ENCODE measurements at regions not wholly inside any gene's neighbourhood (a gene's known extent, or its start where the extent isn't known, plus 50 kb on each side); places are given as distances from the start of the nearest gene placed in this dataset.

- Histone ChIP-seq H3K27me3 (no peaks in the 10 kb centered on the region), H3K9me2 (replicated peaks; ENCODE audit: insufficient read depth) (no peaks in the 10 kb centered on the region), H3K9me3 (ENCODE audit: low read depth) (no peaks in the 10 kb centered on the region), H3K4me1 (ENCODE audit: insufficient read depth) (peaks cover 6% of the 10 kb centered on the region), H3K4me3 (no peak overlapping the region), H3K4me2 (no peak overlapping the region), H3K27ac (no peak overlapping the region), H3K36me3 (replicated peaks; ENCODE audit: insufficient read depth, low read depth) (no peaks in the 10 kb centered on the region), H2AFZ (no peak overlapping the region), H3K79me2 (no peaks in the 10 kb centered on the region), H4K20me1 (ENCODE audit: insufficient read depth, poor library complexity, severe bottlenecking) (no peaks in the 10 kb centered on the region)
- no peak for TF ChIP-seq EZH2 (IDR thresholded peaks at IDR 0.05; ENCODE audit: borderline replicate concordance)
- no peak for TF ChIP-seq EZH2phosphoT487 (IDR thresholded peaks at IDR 0.05; ENCODE audit: low read depth, severe bottlenecking, unreplicated experiment)
- TF ChIP-seq, protein P1, sequence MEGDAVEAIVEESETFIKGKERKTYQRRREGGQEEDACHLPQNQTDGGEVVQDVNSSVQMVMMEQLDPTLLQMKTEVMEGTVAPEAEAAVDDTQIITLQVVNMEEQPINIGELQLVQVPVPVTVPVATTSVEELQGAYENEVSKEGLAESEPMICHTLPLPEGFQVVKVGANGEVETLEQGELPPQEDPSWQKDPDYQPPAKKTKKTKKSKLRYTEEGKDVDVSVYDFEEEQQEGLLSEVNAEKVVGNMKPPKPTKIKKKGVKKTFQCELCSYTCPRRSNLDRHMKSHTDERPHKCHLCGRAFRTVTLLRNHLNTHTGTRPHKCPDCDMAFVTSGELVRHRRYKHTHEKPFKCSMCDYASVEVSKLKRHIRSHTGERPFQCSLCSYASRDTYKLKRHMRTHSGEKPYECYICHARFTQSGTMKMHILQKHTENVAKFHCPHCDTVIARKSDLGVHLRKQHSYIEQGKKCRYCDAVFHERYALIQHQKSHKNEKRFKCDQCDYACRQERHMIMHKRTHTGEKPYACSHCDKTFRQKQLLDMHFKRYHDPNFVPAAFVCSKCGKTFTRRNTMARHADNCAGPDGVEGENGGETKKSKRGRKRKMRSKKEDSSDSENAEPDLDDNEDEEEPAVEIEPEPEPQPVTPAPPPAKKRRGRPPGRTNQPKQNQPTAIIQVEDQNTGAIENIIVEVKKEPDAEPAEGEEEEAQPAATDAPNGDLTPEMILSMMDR (IDR thresholded peaks at IDR 0.05; ENCODE audit: poor library complexity), result no peak
- 46% methylated on average over 2 of the region's 2 CpGs for WGBS (ENCODE audit: low lambda C conversion rate, missing lambda C conversion rate)
- DNase-seq (ENCODE audit: low spot score), result no peak
Measured at GRCh38 chr16:65644821-65645220, 523.0 kb upstream of the CDH11 start.

GRCh38 chr16:65641762-65642289 lies 520.0 kb upstream of the CDH11 start:
- H3K4me1 ChIP-seq (ENCODE audit: insufficient read depth), result peaks cover 6% of the 10 kb centered on the region
- H3K4me3 ChIP-seq, result no peak overlapping the region
- H3K4me2 ChIP-seq, result no peak overlapping the region
- TF ChIP-seq, protein P1 (IDR thresholded peaks at IDR 0.05; ENCODE audit: poor library complexity), result no peak
- no peak for TF ChIP-seq EZH2 (IDR thresholded peaks at IDR 0.05; ENCODE audit: borderline replicate concordance)
- no peak for TF ChIP-seq EZH2phosphoT487 (IDR thresholded peaks at IDR 0.05; ENCODE audit: low read depth, severe bottlenecking, unreplicated experiment)
- no peaks in the 10 kb centered on the region for H3K79me2 ChIP-seq
- no peaks in the 10 kb centered on the region for H4K20me1 ChIP-seq (ENCODE audit: insufficient read depth, poor library complexity, severe bottlenecking)
- H3K36me3 ChIP-seq (replicated peaks; ENCODE audit: insufficient read depth, low read depth), result no peaks in the 10 kb centered on the region
- H3K27me3 ChIP-seq, result no peaks in the 10 kb centered on the region
- H3K9me3 ChIP-seq (ENCODE audit: low read depth), result no peaks in the 10 kb centered on the region
- WGBS (ENCODE audit: low lambda C conversion rate, missing lambda C conversion rate), result 71% methylated on average over 3 of the region's 3 CpGs
- no peak overlapping the region for H3K27ac ChIP-seq
- H2AFZ ChIP-seq, result no peak overlapping the region
- no peak for DNase-seq (ENCODE audit: low spot score)
- H3K9me2 ChIP-seq (replicated peaks; ENCODE audit: insufficient read depth), result no peaks in the 10 kb centered on the region

DNA sequence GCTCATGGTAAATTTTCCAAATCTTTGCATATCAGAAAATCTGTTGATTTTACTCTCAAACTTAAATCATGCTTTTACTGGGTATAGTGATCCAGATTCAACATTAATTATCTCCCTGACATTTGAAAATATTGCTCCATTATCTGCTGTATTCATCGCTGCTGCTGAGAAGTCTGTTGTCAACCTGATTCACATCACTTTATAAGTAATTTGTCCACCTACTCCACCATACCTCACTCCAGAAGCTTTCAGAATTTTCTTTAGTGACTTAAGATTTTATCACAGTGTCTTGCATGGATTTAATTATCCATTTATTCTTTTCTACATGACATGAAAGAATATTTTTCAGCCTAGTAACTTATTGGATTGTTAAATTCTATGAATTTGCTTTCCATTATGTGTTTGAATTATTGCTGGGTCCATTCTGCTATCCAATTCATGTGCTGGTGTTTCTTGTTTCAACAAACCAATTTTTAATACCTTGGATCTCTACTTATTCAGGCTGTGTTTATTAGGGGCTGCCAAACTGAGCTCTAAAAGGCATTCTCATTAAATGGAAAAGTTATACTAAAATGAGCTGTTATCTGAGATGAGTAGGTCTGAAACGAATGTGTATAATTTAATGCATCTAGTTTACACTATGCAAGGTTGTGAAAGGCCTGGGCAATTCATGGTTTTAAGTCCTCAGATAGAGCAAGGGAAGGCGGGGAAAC lies 519.3 kb upstream of the CDH11 start:
- H3K4me3 ChIP-seq, result no peak overlapping the region
- H3K27me3 ChIP-seq, result no peaks in the 10 kb centered on the region
- H3K4me1 ChIP-seq (ENCODE audit: insufficient read depth), result peaks cover 6% of the 10 kb centered on the region
- TF ChIP-seq EZH2phosphoT487 (IDR thresholded peaks at IDR 0.05; ENCODE audit: low read depth, severe bottlenecking, unreplicated experiment) (no peak), EZH2 (IDR thresholded peaks at IDR 0.05; ENCODE audit: borderline replicate concordance) (no peak)
- TF ChIP-seq, protein P1 (IDR thresholded peaks at IDR 0.05; ENCODE audit: poor library complexity), result no peak
- no peaks in the 10 kb centered on the region for H4K20me1 ChIP-seq (ENCODE audit: insufficient read depth, poor library complexity, severe bottlenecking)
- no peaks in the 10 kb centered on the region for H3K9me3 ChIP-seq (ENCODE audit: low read depth)
- H3K9me2 ChIP-seq (replicated peaks; ENCODE audit: insufficient read depth), result no peaks in the 10 kb centered on the region
- H3K4me2 ChIP-seq, result no peak overlapping the region
- H3K79me2 ChIP-seq, result no peaks in the 10 kb centered on the region
- no peak for DNase-seq (ENCODE audit: low spot score)
- 74% methylated on average over 3 of the region's 3 CpGs for WGBS (ENCODE audit: low lambda C conversion rate, missing lambda C conversion rate)
- H3K36me3 ChIP-seq (replicated peaks; ENCODE audit: insufficient read depth, low read depth), result no peaks in the 10 kb centered on the region
- no peak overlapping the region for H2AFZ ChIP-seq
- H3K27ac ChIP-seq, result no peak overlapping the region
